Vagina (tissue), 2 donors: ENCODE measurements at regions not wholly inside any gene's neighbourhood (a gene's known extent, or its start where the extent isn't known, plus 50 kb on each side); places are given as distances from the start of the nearest gene placed in this dataset.
"Not testable (repeated sequence)": the region's sequence is repeated elsewhere in the genome, so short reads cannot be mapped to it uniquely, and the experiment has no call there.

ENCODE experiments used
- POLR2A ChIP-seq, 2 donors: fragments of 450-650 bp; IDR thresholded peaks; one replicate each; pipeline ENCODE4 v1.6.1; 2017; ENCODE audit warnings: antibody characterized with exemption in 2 of 2, mild to moderate bottlenecking in 2 of 2, moderate library complexity in 2 of 2
- POLR2AphosphoS5 ChIP-seq, 2 donors: sonication (generic); formaldehyde crosslinking; IDR thresholded peaks; one replicate each; pipeline ENCODE4 v1.9.0; 2017; ENCODE audit warnings: antibody characterized with exemption in 2 of 2, mild to moderate bottlenecking in 2 of 2, low read depth in 1 of 2; ENCODE audit not compliant: insufficient read depth in 1 of 2
- TF ChIP-seq, protein P1 (sequence below), 3 experiments: fragments of 450-650 bp in 2 of 3; fragments of 200-600 bp in 1 of 3; sonication (generic) in 1 of 3; IDR thresholded peaks; one replicate each; pipeline ENCODE4 v1.5.1; 2017 to 2019; ENCODE audit warnings: antibody characterized with exemption in 3 of 3, mild to moderate bottlenecking in 2 of 3, moderate library complexity in 2 of 3

DNA sequence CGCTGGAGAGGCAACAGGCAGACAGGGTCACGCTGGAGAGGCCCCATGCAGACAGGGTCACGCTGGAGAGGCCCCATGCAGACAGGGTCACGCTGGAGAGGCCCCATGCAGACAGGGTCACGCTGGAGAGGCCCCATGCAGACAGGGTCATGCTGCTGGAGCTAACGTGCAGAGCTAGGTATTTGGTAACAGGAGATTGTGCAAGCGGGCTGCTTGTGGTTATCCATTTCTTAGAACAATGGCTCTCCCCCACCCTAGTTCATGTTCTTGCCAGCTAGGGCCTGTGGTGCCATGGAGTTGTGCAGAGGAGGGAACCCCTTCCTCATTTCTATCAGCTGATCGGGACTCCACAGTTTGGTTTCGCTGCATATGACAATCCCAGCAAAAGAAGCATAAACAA, 255.1 kb upstream of the ANKRD20A1 start:
- TF ChIP-seq POLR2A (IDR thresholded peaks at IDR 0.05); POLR2AphosphoS5 (IDR thresholded peaks at IDR 0.05; ENCODE audit: insufficient read depth in 1 of 2, low read depth in 1 of 2): not testable (repeated sequence)
- TF ChIP-seq, protein P1, sequence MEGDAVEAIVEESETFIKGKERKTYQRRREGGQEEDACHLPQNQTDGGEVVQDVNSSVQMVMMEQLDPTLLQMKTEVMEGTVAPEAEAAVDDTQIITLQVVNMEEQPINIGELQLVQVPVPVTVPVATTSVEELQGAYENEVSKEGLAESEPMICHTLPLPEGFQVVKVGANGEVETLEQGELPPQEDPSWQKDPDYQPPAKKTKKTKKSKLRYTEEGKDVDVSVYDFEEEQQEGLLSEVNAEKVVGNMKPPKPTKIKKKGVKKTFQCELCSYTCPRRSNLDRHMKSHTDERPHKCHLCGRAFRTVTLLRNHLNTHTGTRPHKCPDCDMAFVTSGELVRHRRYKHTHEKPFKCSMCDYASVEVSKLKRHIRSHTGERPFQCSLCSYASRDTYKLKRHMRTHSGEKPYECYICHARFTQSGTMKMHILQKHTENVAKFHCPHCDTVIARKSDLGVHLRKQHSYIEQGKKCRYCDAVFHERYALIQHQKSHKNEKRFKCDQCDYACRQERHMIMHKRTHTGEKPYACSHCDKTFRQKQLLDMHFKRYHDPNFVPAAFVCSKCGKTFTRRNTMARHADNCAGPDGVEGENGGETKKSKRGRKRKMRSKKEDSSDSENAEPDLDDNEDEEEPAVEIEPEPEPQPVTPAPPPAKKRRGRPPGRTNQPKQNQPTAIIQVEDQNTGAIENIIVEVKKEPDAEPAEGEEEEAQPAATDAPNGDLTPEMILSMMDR (IDR thresholded peaks at IDR 0.05) = not testable (repeated sequence)
